ENCODE measurements at regions not wholly inside any gene's neighbourhood (a gene's known extent, or its start where the extent isn't known, plus 50 kb on each side); places are given as distances from the start of the nearest gene placed in this dataset.

DNA sequence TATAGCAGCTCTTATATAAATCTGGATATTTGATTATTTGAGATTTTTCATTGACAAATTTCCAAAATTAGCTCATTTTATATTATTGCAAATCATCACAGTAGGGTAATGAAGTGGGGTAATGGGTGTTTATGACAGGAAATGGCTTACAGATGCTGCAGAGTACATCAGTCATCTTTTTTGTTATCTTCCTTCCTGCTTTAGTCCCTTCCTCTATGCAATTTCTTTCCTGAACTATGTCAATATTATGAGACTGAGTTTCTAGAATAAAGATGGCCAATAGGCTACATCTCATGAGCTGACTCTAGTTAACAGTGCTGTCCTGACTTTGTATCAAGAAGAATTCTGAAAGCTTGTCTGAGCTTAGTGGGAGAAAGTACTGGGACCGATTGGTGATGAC, 244.5 kb downstream of the XPNPEP1 start:
- TF ChIP-seq, protein P1, sequence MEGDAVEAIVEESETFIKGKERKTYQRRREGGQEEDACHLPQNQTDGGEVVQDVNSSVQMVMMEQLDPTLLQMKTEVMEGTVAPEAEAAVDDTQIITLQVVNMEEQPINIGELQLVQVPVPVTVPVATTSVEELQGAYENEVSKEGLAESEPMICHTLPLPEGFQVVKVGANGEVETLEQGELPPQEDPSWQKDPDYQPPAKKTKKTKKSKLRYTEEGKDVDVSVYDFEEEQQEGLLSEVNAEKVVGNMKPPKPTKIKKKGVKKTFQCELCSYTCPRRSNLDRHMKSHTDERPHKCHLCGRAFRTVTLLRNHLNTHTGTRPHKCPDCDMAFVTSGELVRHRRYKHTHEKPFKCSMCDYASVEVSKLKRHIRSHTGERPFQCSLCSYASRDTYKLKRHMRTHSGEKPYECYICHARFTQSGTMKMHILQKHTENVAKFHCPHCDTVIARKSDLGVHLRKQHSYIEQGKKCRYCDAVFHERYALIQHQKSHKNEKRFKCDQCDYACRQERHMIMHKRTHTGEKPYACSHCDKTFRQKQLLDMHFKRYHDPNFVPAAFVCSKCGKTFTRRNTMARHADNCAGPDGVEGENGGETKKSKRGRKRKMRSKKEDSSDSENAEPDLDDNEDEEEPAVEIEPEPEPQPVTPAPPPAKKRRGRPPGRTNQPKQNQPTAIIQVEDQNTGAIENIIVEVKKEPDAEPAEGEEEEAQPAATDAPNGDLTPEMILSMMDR (conservative IDR thresholded peaks at IDR 0.05 in 1 of 2, IDR thresholded peaks at IDR 0.05 in 1 of 2; ENCODE audit: low read depth in 1 of 2, low read length in 2 of 2): no peak
- no peak for TF ChIP-seq EZH2 (IDR thresholded peaks at IDR 0.05; ENCODE audit: low read length, missing control alignments)

Measured in fibroblast of lung (primary cell).